RWPE1 (cell line): ENCODE measurements at regions not wholly inside any gene's neighbourhood (a gene's known extent, or its start where the extent isn't known, plus 50 kb on each side); places are given as distances from the start of the nearest gene placed in this dataset.
"Not testable (repeated sequence)": the region's sequence is repeated elsewhere in the genome, so short reads cannot be mapped to it uniquely, and the experiment has no call there.

Source experiments
- CTCF ChIA-PET: fragments of 350-600 bp; sonication (Branson Sonifier 250); formaldehyde crosslinking; extraction: SDS; loops from one replicate; lab custom pipeline; 2021; lab: Yijun Ruan, JAX
- POLR2A ChIA-PET: fragments of 400-600 bp; formaldehyde crosslinking; extraction: SDS; loops from one replicate; lab custom pipeline; 2020; ENCODE audit warnings: antibody characterized with exemption; ENCODE audit not compliant: low non-redundant PET; lab: Yijun Ruan, JAX
- DNase-seq: peaks from one replicate; pipeline ENCODE4 v3.0.0; 2012; ENCODE audit warnings: low spot score
- H3K27ac ChIP-seq: fragments of 450-650 bp; 2 replicates; pipeline ENCODE4 v1.5.1; 2017
- CTCF ChIP-seq: fragments of 450-650 bp; conservative IDR thresholded peaks from 2 replicates; pipeline ENCODE4 v1.5.1; 2017; ENCODE audit warnings: low read depth, mild to moderate bottlenecking

GRCh38 chr3:75394562-75395360, 269.4 kb upstream of the FRG2C start:
- H3K27ac ChIP-seq, POLR2A ChIA-PET, DNase-seq, CTCF ChIA-PET: not testable (repeated sequence)

GRCh38 chr3:75395580-75396315, 268.4 kb upstream of the FRG2C start:
- ChIA-PET CTCF (no interaction called here), POLR2A (no interaction called here)
- no peak for TF ChIP-seq CTCF
- no peak for DNase-seq
- H3K27ac ChIP-seq = no peak overlapping the region

GRCh38 chr3:75396316-75396802, 267.8 kb upstream of the FRG2C start:
- DNase-seq = no peak
- ChIA-PET CTCF (no interaction called here), POLR2A (no interaction called here)
- no peak overlapping the region for H3K27ac ChIP-seq
- no peak for TF ChIP-seq CTCF

- H3K27ac ChIP-seq, POLR2A ChIA-PET, DNase-seq, CTCF ChIA-PET: not testable (repeated sequence)
Observed at GRCh38 chr3:75397486-75397885, 266.6 kb upstream of the FRG2C start.

- H3K27ac ChIP-seq, DNase-seq, CTCF ChIA-PET, POLR2A ChIA-PET: not testable (repeated sequence)
- peak; percentile 25 for TF ChIP-seq CTCF
Observed at GRCh38 chr3:75422101-75422945, 241.8 kb upstream of the FRG2C start.

- CTCF ChIA-PET, POLR2A ChIA-PET, H3K27ac ChIP-seq, DNase-seq: not testable (repeated sequence)
Observed at GRCh38 chr3:75425379-75425778, 238.7 kb upstream of the FRG2C start.

GRCh38 chr3:75427486-75427885, 236.6 kb upstream of the FRG2C start:
- H3K27ac ChIP-seq, DNase-seq, CTCF ChIA-PET, POLR2A ChIA-PET: not testable (repeated sequence)

GRCh38 chr3:75427906-75428305, 236.2 kb upstream of the FRG2C start:
- DNase-seq, POLR2A ChIA-PET, H3K27ac ChIP-seq, CTCF ChIA-PET: not testable (repeated sequence)
